ENCODE measurements at regions not wholly inside any gene's neighbourhood (a gene's known extent, or its start where the extent isn't known, plus 50 kb on each side); places are given as distances from the start of the nearest gene placed in this dataset.

DNA sequence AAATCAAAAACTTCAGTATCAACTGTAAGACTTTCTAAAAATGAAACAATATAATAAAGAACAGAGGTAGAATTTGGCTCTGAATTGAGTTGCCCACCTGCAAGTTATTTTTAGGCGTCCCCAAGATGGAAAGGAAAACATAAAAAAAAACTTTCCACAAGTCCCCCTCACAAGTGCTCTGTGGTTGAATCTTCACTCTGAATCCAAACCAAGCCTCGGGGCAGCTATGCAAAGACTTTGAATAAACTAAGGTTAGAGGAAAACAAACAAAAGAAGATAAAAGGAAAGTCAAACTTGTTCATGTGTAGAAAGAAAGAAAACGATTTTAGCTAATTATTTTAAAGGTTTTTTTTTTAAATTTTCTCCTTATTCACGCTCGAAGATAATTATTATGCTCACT, 372.4 kb upstream of the SLIT2 start:
- DNase-seq = no peak

DNA sequence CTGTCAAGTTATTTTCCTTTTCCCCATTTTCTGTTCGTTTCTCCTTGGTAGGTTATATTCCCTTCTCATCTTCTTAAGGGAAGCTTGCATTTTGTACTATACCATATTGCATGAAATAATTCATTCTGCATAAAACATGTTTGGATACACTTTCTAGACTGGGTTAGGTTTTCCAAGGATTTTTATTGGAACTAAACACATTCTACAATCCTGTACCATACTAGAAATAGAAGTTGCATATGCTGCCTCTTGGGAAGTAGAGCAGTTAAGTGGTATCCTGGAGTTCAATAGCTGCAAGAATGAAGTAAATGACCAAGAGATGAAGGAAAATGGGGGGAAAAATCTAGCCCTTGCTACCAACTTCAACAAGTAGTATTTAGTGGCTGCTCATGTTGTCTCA, 393.7 kb upstream of the SLIT2 start:
- DNase-seq = no peak

GRCh38 chr4:19857380-19857779, 394.3 kb upstream of the SLIT2 start:
- no peak for DNase-seq

DNA sequence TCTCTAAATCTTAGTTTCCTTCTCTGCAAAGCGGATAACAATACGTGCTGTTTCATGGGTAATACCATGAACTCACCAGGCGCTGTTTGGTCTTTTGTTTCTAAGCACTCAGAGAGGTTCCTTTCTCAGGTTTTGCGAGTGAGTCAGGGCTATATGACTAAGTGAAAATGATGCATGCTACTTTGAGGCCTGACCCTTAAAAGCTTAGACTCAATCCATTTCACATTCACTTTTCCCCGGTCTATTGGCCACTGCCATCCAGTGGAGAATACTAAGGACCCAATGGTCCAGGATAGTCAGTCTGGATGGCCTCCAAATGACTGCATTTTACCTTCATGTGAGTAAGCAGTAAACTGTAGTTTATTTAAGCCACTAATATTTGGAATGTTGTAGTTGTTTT, 400.8 kb upstream of the SLIT2 start:
- no peak for DNase-seq

DNA sequence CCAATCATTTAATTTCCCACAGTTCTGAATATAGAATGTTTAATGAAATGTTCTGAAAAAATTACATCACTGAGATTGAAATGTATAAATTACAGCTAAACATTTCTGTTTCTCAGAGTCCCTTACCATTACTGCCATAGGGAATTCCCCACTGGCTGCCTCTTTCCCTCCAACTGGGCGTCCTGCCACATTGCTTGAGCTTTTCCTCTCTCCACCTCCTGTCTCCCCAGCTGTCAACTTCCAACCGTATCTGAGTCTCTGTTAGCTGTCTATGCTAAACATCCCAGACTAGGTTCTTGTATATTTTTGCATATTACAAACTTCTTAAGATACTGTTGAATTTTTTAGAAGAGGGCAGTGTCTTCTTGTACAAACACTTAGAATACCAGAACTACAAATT, 407.3 kb upstream of the SLIT2 start:
- DNase-seq = peak; percentile 81

DNA sequence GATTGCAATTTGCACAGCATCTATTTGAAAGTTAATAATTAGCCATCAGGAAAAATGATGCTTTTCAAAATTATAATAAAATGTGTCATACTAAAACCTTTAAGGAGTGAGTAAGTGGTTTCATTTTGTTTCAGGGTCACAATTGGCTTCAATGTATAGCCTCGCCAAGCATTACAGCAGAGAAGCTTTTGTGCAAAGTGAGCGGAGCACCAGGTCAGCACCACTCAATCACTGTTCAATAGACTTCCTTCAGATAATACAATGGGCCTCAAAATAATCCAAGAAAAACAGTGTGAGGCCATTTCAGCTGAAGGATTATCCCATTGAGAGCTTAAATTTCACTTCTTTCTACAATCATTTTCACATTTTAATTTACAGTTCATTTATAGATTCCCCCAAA, 409.2 kb upstream of the SLIT2 start:
- DNase-seq = no peak

- no peak for DNase-seq
Observed at GRCh38 chr4:19838858-19839257, 412.8 kb upstream of the SLIT2 start.

- no peak for DNase-seq
Observed at GRCh38 chr4:19835429-19835828, 416.3 kb upstream of the SLIT2 start.

DNA sequence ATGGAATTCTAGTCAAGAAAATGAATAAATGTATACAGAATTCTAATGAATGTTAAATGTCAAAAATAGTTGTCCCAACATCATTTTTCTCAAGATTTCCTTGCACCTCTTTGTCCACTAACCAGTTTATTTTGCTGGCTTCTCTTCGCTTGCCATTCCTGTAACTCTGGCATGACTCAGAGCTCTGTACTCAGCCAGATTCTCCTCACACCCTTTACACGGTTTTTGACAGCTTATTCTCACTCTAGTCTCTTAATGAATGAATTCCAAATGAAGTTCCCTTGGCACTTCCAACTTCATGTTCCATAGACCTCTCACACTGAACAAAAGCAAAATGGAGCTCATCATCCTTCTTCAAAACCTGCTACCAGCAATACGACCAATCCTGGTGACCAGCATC, 419.3 kb upstream of the SLIT2 start:
- DNase-seq = no peak

DNA sequence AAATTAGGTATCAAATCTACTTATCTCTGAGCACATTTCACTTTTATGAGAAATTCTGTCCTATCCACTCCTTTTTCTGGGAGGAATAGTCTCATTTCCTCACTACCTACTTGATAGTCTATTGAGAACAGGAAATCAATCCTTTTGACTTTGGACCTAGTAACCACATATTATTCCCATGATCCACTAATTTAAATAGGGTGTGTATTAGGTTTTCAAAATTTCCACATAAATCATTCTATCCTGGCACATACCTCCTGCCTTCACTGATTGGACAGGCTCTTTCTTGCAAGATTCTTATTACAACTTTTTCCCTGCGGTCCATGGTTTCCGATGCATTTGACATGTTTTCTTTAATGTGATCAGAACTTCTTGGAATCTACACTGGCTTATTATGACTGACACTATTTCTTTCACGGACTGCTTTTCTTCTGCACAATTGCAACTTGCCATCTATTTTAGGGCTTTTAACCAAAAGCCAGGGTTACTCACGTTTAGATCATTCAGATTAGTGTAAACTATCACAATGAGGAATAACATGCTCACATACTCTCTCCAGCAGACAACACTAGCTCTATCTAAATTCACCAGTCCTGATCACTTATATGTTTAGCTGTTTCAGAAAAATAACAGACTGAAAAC, 419.9 kb upstream of the SLIT2 start:
- no peak for DNase-seq

DNA sequence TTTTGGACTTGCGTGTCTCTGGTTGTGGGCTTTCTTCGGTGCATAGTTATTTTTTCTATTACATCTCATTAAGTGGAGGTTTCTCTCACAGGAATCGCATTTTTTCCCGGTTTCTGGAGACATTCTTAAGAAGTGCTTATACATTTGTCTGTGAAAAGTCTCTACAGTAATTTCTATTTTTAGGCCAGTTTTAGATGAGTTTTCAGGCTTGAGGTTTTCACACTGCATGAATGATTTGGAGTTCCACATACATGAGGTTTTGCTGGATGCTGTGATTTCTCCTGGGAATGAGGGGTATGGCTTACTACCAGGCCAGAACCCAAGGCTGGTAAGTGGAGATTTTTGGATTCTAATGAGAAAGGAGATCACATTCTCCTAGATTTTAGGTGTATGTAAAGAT, 422.6 kb upstream of the SLIT2 start:
- no peak for DNase-seq

- no peak for DNase-seq
Observed at GRCh38 chr4:19823781-19824180, 427.9 kb upstream of the SLIT2 start.

DNA sequence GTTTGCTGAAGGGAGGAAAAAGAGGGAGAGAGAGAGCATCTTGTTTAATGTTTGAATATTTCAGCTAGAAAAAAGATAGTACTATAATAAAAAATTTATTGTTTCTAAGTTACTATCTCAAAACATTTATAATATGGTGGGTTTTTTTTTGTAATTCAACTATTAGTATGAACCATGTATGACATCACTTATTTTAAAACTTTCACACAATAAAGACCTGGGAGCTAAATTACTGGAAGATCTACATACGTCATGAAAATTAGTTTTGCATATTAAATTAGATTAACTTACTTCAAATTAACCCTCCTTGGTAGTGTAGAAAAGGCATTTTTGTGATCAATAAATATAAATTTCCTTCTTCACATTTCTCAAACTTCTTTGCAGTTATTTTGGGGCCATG, 432.0 kb upstream of the SLIT2 start:
- no peak for DNase-seq

DNA sequence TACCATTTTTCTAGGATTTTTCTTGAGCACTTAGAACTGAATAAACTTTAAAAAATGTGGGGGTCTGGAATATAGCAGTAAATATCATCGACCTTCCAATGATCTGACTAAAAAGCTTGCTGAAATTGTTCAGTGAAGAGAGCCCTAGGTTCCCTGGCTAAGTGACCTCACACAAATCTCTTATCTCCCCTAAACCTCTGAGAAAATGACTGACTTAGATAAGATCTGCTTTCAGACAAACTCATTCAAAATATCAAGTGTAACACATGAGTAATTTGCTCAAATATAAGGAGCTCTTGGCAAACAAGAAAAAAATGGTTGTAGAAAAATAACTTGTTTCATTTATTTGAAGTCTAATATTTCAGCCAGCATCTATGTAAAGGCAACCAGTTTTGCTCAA, 441.7 kb upstream of the SLIT2 start:
- DNase-seq = no peak

DNA sequence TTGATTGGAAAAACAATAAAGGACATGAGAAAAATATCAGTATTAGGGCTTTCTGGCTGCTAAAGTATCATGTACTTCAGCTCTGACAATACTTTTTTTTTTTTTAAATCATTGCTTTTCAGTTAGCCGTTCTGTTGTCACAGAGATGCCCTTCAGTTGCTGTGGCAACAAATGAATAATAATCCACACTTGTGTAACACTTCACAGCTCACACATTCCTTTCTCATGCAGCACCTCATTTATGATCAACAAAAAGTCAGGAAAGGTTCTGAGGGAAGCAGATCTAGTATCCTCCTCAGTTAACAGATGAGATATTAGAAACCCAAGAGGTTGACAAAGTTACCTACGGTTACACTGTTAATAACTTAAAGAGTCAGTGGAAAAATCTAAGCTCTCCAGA, 444.2 kb upstream of the SLIT2 start:
- DNase-seq = no peak

GRCh38 chr4:19806865-19807264, 444.8 kb upstream of the SLIT2 start:
- no peak for DNase-seq

DNA sequence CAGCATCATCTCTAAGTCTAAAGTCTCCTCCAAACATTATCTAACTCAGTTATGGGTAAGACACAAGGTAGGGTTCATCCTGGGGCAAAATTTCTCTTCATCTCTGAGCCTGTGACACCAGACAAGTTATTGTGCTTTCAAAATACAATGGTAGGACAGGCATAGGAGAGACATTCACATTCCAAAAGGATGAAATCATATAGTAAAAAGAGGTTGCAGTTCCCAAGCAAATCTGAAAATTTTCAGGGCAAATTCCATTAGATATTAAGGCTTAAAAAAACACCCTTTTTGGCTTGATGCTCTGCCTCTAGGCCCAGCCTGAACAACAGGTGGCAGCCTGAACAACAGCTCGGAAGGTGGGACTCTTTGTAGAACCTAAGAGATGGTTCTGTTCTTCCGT, 448.3 kb upstream of the SLIT2 start:
- no peak for DNase-seq

DNA sequence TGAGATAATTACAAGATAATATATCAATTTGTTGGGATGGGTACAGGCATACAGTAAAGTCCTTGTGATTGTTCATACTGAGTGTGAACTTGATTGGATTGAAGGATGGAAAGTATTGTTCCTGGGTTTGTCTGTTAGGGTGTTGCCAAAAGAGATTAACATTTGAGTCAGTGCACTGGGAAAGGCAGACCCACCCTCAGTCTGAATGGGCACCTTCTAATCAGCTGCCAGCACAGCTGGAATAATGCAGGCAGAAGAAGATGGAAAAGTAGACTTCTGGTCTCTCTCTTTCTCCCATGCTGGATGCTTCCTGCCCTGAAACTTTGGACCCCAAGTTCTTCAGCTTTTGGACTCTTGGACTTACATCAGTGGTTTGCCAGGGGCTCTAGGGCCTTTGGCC, 457.9 kb upstream of the SLIT2 start:
- no peak for DNase-seq

DNA sequence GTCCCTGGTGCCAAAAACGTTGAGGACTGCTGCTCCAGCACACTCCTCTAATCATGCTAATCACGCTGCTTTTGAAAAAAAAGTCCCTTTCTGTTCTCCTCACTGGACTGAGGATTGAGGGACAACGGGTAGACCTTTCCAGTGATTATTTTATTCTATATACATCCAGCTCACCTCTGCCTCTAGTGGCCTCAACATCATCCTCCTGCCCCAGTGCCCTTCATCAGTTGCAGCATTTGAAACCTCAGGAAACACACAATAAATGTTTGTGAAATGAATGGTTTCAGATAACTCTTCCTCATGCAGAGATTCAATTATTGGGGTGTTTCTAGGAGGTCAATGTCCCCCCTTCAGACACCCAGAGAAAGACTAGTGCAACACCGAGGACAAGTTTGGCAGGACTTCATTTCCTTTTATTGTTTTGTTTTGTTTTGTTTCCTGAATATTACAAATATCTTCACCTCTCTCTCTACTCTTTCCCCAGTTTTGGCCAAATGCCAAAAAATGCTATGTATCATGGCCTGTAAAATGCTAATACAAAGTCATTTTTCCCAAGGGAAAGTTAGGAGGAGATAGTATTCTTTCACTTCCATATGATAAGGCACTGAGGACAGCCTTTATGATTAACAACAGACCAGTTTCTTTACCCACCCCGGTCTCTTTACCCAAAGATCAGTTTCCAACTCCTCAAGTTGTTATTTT, 460.1 kb upstream of the SLIT2 start:
- no peak for DNase-seq

GRCh38 chr4:19786616-19787015, 465.1 kb upstream of the SLIT2 start:
- no peak for DNase-seq

- DNase-seq = no peak
Observed at GRCh38 chr4:19783667-19784223, 468.0 kb upstream of the SLIT2 start.

DNA sequence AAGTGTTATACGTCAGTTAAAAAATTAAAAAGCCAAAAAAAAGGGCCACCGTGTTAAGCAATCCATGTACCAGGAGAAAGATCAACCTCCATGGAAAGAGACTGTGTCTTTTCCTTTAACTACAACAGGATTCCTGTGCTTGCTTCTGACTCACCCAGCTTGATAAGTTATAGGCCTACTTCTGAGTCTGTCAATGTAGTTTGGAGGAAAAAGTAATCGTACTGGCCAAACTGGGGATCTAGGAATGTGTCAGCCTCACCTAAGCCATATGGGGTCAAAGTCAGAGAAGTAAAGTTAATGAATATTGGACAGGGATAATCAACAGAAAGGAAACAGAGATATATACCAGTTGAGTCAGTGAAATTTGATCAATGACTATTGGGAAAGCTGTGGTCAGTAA, 470.8 kb upstream of the SLIT2 start:
- DNase-seq = no peak

GRCh38 chr4:19776929-19777328, 474.8 kb upstream of the SLIT2 start:
- no peak for DNase-seq

- DNase-seq = no peak
Observed at GRCh38 chr4:19776021-19776459, 475.7 kb upstream of the SLIT2 start.

Data from NCI-H2171 (cell line).